ENCODE measurements at regions not wholly inside any gene's neighbourhood (a gene's known extent, or its start where the extent isn't known, plus 50 kb on each side); places are given as distances from the start of the nearest gene placed in this dataset.

- Histone ChIP-seq H3K4me1 (peaks cover 19% of the 10 kb centered on the region), H3K27ac (peak overlapping the region in 2 of 4 donors; percentile 9 to 48), H3K27me3 (no peaks in the 10 kb centered on the region), H3K4me3 (no peak overlapping the region), H3K9me3 (no peaks in the 10 kb centered on the region), H3K36me3 (replicated peaks in 1 of 2; ENCODE audit: insufficient read depth in 1 of 2, low read depth in 2 of 2) (no peaks in the 10 kb centered on the region)
- 11 to 16% methylated on average over 9 of the region's 9 CpGs for WGBS, 2 donors
- TF ChIP-seq POLR2A (IDR thresholded peaks at IDR 0.05) (no peak), CTCF (IDR thresholded peaks at IDR 0.05) (no peak)
- intact Hi-C loops (cut with DNase I) = no loop called here
- DNase-seq (peak in 3 of 4 donors; percentile 20 to 25 (median 25)), ATAC-seq (peak; percentile 61)
Observed at GRCh38 chr3:94524102-94524919, 461.4 kb downstream of the NSUN3 start.

- H3K36me3 ChIP-seq (replicated peaks in 1 of 2; ENCODE audit: insufficient read depth in 1 of 2, low read depth in 2 of 2) = no peaks in the 10 kb centered on the region
- intact Hi-C loops (cut with DNase I) = no loop called here
- H3K4me3 ChIP-seq = no peak overlapping the region
- H3K27ac ChIP-seq = no peak overlapping the region
- H3K9me3 ChIP-seq = no peaks in the 10 kb centered on the region
- 87 to 89% methylated on average over 6 of the region's 6 CpGs for WGBS, 2 donors
- ATAC-seq = peak; percentile 46
- no peaks in the 10 kb centered on the region for H3K27me3 ChIP-seq
- peaks cover 19% of the 10 kb centered on the region for H3K4me1 ChIP-seq
- peak in 2 of 4 donors; percentile 4 to 9 for DNase-seq
- TF ChIP-seq CTCF (IDR thresholded peaks at IDR 0.05) (peak in 3 of 7 experiments; percentile 14 to 27 (median 21)), POLR2A (IDR thresholded peaks at IDR 0.05) (no peak)
Observed at GRCh38 chr3:94525043-94525442, 462.2 kb downstream of the NSUN3 start.

GRCh38 chr3:94529816-94530215 is 467.0 kb downstream of the NSUN3 start:
- intact Hi-C loops (cut with DNase I) = no loop called here
- no peak for TF ChIP-seq CTCF (IDR thresholded peaks at IDR 0.05)
- no peak for TF ChIP-seq POLR2A (IDR thresholded peaks at IDR 0.05)
- no peak for ATAC-seq
- Histone ChIP-seq H3K4me3 (no peak overlapping the region), H3K27ac (no peak overlapping the region), H3K36me3 (replicated peaks in 1 of 2; ENCODE audit: insufficient read depth in 1 of 2, low read depth in 2 of 2) (no peaks in the 10 kb centered on the region), H3K9me3 (no peaks in the 10 kb centered on the region), H3K27me3 (no peaks in the 10 kb centered on the region), H3K4me1 (peaks cover 2% of the 10 kb centered on the region)
- no peak for DNase-seq
- WGBS, 2 donors = 76 to 97% methylated on average over 1 of the region's 1 CpG

- DNase-seq = no peak
- TF ChIP-seq CTCF (IDR thresholded peaks at IDR 0.05) = no peak
- TF ChIP-seq POLR2A (IDR thresholded peaks at IDR 0.05) = no peak
- 95 to 96% methylated on average over 3 of the region's 3 CpGs for WGBS, 2 donors
- no peaks in the 10 kb centered on the region for H3K9me3 ChIP-seq
- no peak overlapping the region for H3K27ac ChIP-seq
- H3K4me1 ChIP-seq = no peaks in the 10 kb centered on the region
- H3K27me3 ChIP-seq = no peaks in the 10 kb centered on the region
- intact Hi-C loops (cut with DNase I) = no loop called here
- H3K36me3 ChIP-seq (replicated peaks in 1 of 2; ENCODE audit: insufficient read depth in 1 of 2, low read depth in 2 of 2) = no peaks in the 10 kb centered on the region
- no peak for ATAC-seq
- no peak overlapping the region for H3K4me3 ChIP-seq
Observed at GRCh38 chr3:94532951-94533350, 470.1 kb downstream of the NSUN3 start.

- intact Hi-C loops (cut with DNase I) = no loop called here
- Histone ChIP-seq H3K27me3 (no peaks in the 10 kb centered on the region), H3K4me3 (no peak overlapping the region), H3K9me3 (no peaks in the 10 kb centered on the region), H3K36me3 (replicated peaks in 1 of 2; ENCODE audit: insufficient read depth in 1 of 2, low read depth in 2 of 2) (no peaks in the 10 kb centered on the region), H3K4me1 (no peaks in the 10 kb centered on the region), H3K27ac (no peak overlapping the region)
- DNase-seq (no peak), ATAC-seq (no peak)
- no peak for TF ChIP-seq CTCF (IDR thresholded peaks at IDR 0.05)
- no peak for TF ChIP-seq POLR2A (IDR thresholded peaks at IDR 0.05)
Observed at GRCh38 chr3:94539937-94540336, 477.1 kb downstream of the NSUN3 start.

Data from body of pancreas (tissue), 4 donors.